Mammary epithelial cell (primary cell): ENCODE measurements at regions not wholly inside any gene's neighbourhood (a gene's known extent, or its start where the extent isn't known, plus 50 kb on each side); places are given as distances from the start of the nearest gene placed in this dataset.

ENCODE experiments used
- CTCF ChIP-seq, 2 donors: IDR thresholded peaks in 1 of 2; conservative IDR thresholded peaks in 1 of 2; 2 replicates each; pipeline ENCODE4 v1.5.1; 2011 to 2012; ENCODE audit warnings: inconsistent platforms in 2 of 2, low read length in 2 of 2, mild to moderate bottlenecking in 2 of 2, control low read depth in 1 of 2, low read depth in 1 of 2; ENCODE audit not compliant: insufficient read depth in 1 of 2; ENCODE audit errors: extremely low read depth in 1 of 2
- EZH2 ChIP-seq: IDR thresholded peaks from 2 replicates; pipeline ENCODE4 v1.6.1; 2012; ENCODE audit warnings: low read length, inconsistent platforms, borderline replicate concordance

GRCh38 chr6:144778056-144778455 lies 492.9 kb downstream of the UTRN start:
- TF ChIP-seq CTCF (conservative IDR thresholded peaks at IDR 0.05 in 1 of 2, IDR thresholded peaks at IDR 0.05 in 1 of 2; ENCODE audit: extremely low read depth in 1 of 2, insufficient read depth in 1 of 2, low read depth in 1 of 2, low read length in 2 of 2) = no peak
- no peak for TF ChIP-seq EZH2
